ENCODE measurements at regions not wholly inside any gene's neighbourhood (a gene's known extent, or its start where the extent isn't known, plus 50 kb on each side); places are given as distances from the start of the nearest gene placed in this dataset.

DNA sequence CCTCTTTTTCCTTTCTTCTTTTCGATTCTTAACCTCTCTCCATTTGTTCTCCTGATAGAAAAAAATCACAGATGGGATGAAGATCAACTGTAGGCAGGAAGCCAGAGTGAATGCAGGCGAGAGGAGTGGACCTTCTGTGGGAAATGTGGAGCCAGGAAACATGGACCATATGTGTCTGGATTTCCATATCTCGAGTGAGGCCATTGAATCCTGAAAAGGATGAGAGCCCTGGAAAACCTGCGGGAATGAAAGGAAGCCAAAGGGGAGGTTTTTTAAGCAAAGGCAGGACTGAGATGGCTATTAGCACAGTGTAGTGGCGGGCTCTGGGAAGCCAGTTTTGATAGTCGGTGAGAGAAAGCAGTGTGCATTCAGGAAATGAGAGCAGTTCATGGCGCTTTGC is 139.5 kb upstream of the C9orf72 start:
- Histone ChIP-seq H3K27ac (no peak overlapping the region), H3K36me3 (ENCODE audit: low read depth, missing control alignments) (no peaks in the 10 kb centered on the region), H3K9me3 (no peaks in the 10 kb centered on the region), H3K4me1 (no peaks in the 10 kb centered on the region), H3K27me3 (no peaks in the 10 kb centered on the region), H3K4me3 (no peak overlapping the region)
- WGBS, 2 donors: 72 to 82% methylated on average over 7 of the region's 7 CpGs
- TF ChIP-seq POLR2A (IDR thresholded peaks at IDR 0.05): no peak
- TF ChIP-seq, protein P1, sequence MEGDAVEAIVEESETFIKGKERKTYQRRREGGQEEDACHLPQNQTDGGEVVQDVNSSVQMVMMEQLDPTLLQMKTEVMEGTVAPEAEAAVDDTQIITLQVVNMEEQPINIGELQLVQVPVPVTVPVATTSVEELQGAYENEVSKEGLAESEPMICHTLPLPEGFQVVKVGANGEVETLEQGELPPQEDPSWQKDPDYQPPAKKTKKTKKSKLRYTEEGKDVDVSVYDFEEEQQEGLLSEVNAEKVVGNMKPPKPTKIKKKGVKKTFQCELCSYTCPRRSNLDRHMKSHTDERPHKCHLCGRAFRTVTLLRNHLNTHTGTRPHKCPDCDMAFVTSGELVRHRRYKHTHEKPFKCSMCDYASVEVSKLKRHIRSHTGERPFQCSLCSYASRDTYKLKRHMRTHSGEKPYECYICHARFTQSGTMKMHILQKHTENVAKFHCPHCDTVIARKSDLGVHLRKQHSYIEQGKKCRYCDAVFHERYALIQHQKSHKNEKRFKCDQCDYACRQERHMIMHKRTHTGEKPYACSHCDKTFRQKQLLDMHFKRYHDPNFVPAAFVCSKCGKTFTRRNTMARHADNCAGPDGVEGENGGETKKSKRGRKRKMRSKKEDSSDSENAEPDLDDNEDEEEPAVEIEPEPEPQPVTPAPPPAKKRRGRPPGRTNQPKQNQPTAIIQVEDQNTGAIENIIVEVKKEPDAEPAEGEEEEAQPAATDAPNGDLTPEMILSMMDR (IDR thresholded peaks at IDR 0.05): no peak
- DNase-seq: no peak
- intact Hi-C loops (cut with DNase I; ENCODE audit: low total_unique reads): no loop called here

DNA sequence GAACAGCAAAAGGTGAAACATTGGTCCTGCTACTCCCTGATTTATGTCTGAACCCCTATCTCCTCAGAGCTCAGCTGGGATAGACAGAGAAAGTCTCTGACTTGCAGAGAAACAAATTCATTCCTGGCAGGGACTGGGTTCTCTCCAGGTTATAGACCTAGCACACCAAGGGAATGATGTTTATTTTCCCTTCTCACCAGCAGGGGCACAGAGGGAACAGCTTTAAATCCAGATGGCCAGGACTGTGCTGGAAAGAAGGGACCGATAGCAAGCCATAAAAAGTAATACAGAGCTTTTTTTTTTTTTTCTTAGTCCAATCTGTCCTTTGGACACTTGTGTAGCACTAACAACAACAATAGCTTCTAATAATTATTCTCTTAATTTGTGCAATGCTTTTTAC is 141.1 kb upstream of the C9orf72 start:
- Histone ChIP-seq H3K4me1 (no peaks in the 10 kb centered on the region), H3K36me3 (ENCODE audit: low read depth, missing control alignments) (no peaks in the 10 kb centered on the region), H3K9me3 (no peaks in the 10 kb centered on the region), H3K4me3 (no peak overlapping the region), H3K27ac (no peak overlapping the region), H3K27me3 (no peaks in the 10 kb centered on the region)
- TF ChIP-seq, protein P1 (IDR thresholded peaks at IDR 0.05): no peak
- no peak for TF ChIP-seq POLR2A (IDR thresholded peaks at IDR 0.05)
- DNase-seq: no peak
- 57 to 67% methylated on average over 1 of the region's 1 CpG for WGBS, 2 donors
- intact Hi-C loops (cut with DNase I; ENCODE audit: low total_unique reads): no loop called here

DNA sequence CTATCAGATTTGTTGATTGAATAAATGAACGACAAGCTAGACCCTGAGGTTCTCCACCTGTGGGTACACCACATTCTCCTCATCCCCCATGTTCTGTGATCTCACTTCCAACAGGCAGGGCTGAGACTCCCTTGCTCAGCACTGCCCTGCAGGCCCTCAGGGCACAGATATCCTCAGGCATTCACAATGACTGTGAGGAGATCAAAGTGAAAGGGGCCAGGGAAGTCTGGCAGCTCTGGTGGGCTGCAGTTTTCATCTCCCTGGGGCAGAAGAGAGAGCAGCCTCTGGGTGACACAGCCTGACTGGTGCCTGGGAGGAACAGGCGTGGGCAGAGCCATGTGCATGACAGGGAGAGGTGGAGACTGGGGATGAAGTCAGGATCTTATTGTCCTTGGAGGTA is 142.4 kb upstream of the C9orf72 start:
- Histone ChIP-seq H3K27me3 (no peaks in the 10 kb centered on the region), H3K4me1 (no peaks in the 10 kb centered on the region), H3K27ac (no peak overlapping the region), H3K4me3 (no peak overlapping the region), H3K36me3 (ENCODE audit: low read depth, missing control alignments) (no peaks in the 10 kb centered on the region), H3K9me3 (no peaks in the 10 kb centered on the region)
- TF ChIP-seq POLR2A (IDR thresholded peaks at IDR 0.05): no peak
- TF ChIP-seq, protein P1 (IDR thresholded peaks at IDR 0.05): no peak
- 69 to 82% methylated on average over 2 of the region's 2 CpGs for WGBS, 2 donors
- no peak for DNase-seq
- intact Hi-C loops (cut with DNase I; ENCODE audit: low total_unique reads): no loop called here

DNA sequence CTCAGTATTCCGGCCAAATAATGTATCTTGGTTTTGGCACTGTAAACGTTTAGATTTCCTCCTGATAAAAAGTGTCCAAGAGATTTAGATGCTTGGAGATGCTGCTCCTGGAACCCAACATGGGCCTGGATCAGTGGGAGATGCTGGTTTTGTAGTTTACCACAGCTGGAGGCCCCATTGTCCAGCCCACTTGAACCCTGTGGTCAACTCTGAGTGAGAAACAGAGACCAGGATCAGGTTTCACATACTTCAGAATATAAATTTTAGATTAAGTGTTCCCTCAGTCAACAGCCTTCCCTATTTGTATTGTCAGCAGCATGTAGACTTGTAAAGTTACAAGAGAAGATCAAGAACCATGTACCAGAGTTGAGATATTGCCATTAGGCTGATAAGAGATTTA is 144.7 kb upstream of the C9orf72 start:
- DNase-seq: no peak

DNA sequence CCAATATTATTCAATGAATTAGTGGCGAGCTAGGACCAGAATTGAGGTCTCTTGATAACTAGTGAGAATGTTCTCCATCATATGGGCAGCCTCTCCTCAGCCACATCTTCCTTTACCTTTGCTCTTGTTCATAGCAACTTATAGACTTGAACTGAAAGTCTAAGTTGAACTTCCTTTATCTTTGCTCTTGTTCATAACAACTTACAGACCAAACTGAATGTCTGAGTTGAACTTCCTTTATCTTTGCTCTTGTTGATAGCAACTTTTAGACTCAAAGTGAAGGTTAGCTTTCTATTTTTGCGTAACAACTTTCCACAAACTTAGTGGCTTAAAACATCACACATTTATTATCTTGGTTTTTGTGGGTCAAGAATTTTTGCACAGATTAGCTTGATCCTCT is 146.4 kb upstream of the C9orf72 start:
- Histone ChIP-seq H3K4me3 (no peak overlapping the region), H3K36me3 (ENCODE audit: low read depth, missing control alignments) (no peaks in the 10 kb centered on the region), H3K27me3 (no peaks in the 10 kb centered on the region), H3K9me3 (no peaks in the 10 kb centered on the region), H3K27ac (no peak overlapping the region), H3K4me1 (no peaks in the 10 kb centered on the region)
- 75 to 83% methylated on average over 2 of the region's 2 CpGs for WGBS, 2 donors
- DNase-seq: no peak
- intact Hi-C loops (cut with DNase I; ENCODE audit: low total_unique reads): no loop called here
- no peak for TF ChIP-seq POLR2A (IDR thresholded peaks at IDR 0.05)
- TF ChIP-seq, protein P1 (IDR thresholded peaks at IDR 0.05): no peak

More for the DNA sequence above, 144.7 kb upstream of the C9orf72 start:
- Histone ChIP-seq H3K27ac (no peak overlapping the region), H3K36me3 (ENCODE audit: low read depth, missing control alignments) (no peaks in the 10 kb centered on the region), H3K4me3 (no peak overlapping the region), H3K27me3 (no peaks in the 10 kb centered on the region), H3K9me3 (no peaks in the 10 kb centered on the region), H3K4me1 (no peaks in the 10 kb centered on the region)
- WGBS, 2 donors: 67 to 74% methylated on average over 2 of the region's 2 CpGs
- TF ChIP-seq, protein P1 (IDR thresholded peaks at IDR 0.05): no peak
- TF ChIP-seq POLR2A (IDR thresholded peaks at IDR 0.05): no peak
- intact Hi-C loops (cut with DNase I; ENCODE audit: low total_unique reads): no loop called here

Data from testis (tissue), 2 donors.